Fibroblast of villous mesenchyme (primary cell): ENCODE measurements at regions not wholly inside any gene's neighbourhood (a gene's known extent, or its start where the extent isn't known, plus 50 kb on each side); places are given as distances from the start of the nearest gene placed in this dataset. TPM values are rescaled to one million over a fixed set of nuclear protein-coding genes. Genes with fewer than 3 reads are reported as not detected.
A peak's percentile ranks its signal among the peaks of the same experiment; 100 is the strongest.

Experiments used
- DNase-seq: peaks from one replicate; pipeline ENCODE4 v3.0.0-alpha.2; 2010; ENCODE audit warnings: low read depth
- H3K4me3 ChIP-seq: 2 replicates; pipeline ENCODE4 v1.5.1; 2011; ENCODE audit warnings: low read depth, mild to moderate bottlenecking, low read length
- small RNA-seq: library from RNA; depleted of rRNA; stranded (forward); fragments of <200 nt; gene quantifications from one replicate; pipeline ENCODE3, GENCODE V24; 2012
- TF ChIP-seq, protein P1 (sequence below): IDR thresholded peaks from 2 replicates; pipeline ENCODE4 v1.5.1; 2012; ENCODE audit warnings: low read depth, mild to moderate bottlenecking, low read length; ENCODE audit not compliant: insufficient read depth

DNA sequence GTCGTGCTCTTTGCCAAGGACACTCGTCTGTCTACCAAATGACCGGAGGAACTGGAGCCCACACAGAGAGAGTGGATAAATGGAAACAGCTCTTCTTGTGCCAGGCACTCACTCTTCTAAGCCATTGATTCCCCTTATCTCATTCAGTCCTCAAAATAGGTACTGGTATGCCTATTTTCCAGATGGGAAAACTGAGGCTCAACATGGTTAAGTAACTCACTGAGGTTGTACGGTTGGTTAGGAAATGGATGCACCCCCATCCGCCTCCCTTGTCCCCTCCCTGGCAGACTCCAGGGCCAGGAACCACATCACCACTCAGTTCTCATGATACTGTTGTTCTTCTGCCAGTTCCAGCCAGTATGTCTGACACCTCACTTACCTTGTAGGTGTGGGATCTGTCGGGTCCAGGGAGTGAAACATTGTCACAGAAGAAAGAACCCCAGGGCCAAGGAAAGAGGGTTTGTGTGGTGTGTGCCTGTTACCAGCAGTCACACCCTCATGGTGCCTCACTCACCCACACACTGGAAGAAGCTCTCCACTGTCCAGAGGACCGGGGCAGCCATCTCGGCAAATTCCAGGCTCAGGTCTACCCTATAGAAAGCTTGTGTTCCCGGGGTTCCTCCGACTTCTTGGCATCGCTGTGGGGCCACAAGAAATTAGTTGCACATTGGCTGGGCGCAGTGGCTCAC is 58.8 kb upstream of the TARDBP start:
- no peak for DNase-seq
- H3K4me3 ChIP-seq: no peak overlapping the region
- TF ChIP-seq, protein P1, sequence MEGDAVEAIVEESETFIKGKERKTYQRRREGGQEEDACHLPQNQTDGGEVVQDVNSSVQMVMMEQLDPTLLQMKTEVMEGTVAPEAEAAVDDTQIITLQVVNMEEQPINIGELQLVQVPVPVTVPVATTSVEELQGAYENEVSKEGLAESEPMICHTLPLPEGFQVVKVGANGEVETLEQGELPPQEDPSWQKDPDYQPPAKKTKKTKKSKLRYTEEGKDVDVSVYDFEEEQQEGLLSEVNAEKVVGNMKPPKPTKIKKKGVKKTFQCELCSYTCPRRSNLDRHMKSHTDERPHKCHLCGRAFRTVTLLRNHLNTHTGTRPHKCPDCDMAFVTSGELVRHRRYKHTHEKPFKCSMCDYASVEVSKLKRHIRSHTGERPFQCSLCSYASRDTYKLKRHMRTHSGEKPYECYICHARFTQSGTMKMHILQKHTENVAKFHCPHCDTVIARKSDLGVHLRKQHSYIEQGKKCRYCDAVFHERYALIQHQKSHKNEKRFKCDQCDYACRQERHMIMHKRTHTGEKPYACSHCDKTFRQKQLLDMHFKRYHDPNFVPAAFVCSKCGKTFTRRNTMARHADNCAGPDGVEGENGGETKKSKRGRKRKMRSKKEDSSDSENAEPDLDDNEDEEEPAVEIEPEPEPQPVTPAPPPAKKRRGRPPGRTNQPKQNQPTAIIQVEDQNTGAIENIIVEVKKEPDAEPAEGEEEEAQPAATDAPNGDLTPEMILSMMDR: no peak

- H3K4me3 ChIP-seq: no peak overlapping the region
- TF ChIP-seq, protein P1: no peak
Measured at GRCh38 chr1:10957133-10957532, 55.3 kb upstream of the TARDBP start.

GRCh38 chr1:10958614-10959013 is 53.8 kb upstream of the TARDBP start:
- TF ChIP-seq, protein P1: no peak
- DNase-seq: no peak

More at GRCh38 chr1:10957133-10957532, 55.3 kb upstream of the TARDBP start:
- DNase-seq: no peak

DNA sequence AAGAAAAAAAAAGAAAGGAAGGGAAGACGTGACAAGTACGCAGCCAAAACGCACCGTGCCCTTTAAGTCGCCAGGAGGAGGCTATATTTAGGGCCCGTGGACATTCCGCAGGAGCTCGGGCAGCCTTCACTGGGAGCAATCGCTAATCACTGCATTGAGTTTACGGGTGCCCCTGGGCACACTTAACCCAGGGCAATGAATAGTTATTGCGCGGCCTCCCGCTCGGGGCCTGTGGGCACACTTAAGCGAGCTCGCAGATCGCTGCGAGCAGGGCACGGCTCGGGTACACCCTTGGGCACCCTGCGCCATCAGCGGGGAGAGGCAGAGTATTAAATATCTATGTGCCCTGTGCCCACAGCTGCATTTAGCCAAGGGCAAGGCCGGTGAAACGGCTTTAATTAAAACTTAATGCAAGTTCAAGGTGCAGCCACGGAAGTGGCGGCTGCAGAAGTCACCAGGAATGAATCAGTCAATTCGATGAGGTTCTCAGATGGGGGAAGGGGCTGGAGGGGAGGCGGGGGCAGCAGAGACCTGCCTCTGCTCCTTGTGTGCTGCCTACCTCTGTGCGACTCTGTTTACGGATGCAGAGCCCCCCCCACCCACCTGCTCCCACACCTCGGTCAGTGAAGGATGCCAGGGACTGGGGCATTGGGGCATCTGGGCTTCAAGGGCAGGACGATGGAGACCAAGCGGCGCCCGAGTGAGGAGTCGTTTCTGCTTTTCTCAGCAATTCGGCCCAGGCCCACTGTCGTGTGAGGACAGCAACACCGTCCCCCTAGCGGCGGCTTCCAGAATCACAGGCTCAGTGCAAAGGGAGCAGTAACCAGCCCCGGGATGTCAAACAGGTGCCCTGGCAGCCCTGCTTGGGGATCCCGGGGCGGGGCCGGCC is 51.8 kb upstream of the TARDBP start:
- DNase-seq: peak; percentile 65
- TF ChIP-seq, protein P1: peak; percentile 88
- no peak overlapping the region for H3K4me3 ChIP-seq

More at GRCh38 chr1:10958614-10959013, 53.8 kb upstream of the TARDBP start:
- no peak overlapping the region for H3K4me3 ChIP-seq

DNA sequence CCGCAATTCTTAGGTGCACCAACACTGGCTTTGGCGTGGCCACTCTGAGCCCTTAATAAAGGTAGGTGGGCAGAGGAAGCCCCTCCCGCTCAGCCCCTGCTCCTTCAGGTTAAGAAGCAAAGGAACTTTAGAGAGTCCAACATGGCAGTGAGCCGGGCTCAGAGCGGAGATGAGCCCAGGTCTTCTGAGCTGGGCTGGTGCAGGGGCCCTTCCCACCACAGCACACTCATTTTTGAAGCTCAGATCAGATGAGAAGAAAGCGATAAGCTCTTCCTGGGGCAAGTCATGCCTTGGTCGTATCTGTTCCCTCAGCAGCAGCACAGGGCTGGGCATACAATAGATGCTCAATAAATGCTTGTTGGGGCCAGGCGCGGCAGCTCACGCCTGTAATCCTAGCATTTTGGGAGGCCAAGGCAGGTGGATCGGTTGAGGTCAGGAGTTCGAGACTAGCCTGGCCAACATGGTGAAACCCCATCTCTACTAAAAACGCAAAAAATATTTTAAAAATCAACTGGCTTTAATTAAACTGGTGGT is 51.1 kb upstream of the TARDBP start:
- TF ChIP-seq, protein P1: no peak
- no peak for DNase-seq
- H3K4me3 ChIP-seq: no peak overlapping the region

GRCh38 chr1:10962483-10962882 is 50.0 kb upstream of the TARDBP start:
- no peak for DNase-seq
- TF ChIP-seq, protein P1: no peak
- H3K4me3 ChIP-seq: no peak overlapping the region

Small RNA genes in the stretch of these regions (small RNA-seq; reads per million reads assigned to genes)
- gene HSPE1P24: not detected
